Keratinocyte (primary cell): ENCODE measurements at regions not wholly inside any gene's neighbourhood (a gene's known extent, or its start where the extent isn't known, plus 50 kb on each side); places are given as distances from the start of the nearest gene placed in this dataset.

Experiments
- DNase-seq: peaks from one replicate; pipeline ENCODE4 v3.0.0-alpha.2; 2011; ENCODE audit warnings: low read depth, missing footprints, low spot score
- FAIRE-seq: peaks from 2 replicates; lab custom pipeline; 2011; peaks lifted over from hg19 to GRCh38; lab: Jason Lieb, UNC
- H2AFZ ChIP-seq: 2 replicates; pipeline ENCODE4 v1.6.0; 2012; ENCODE audit warnings: low read length, control low read depth, inconsistent platforms; ENCODE audit not compliant: control insufficient read depth
- H3K27ac ChIP-seq: 2 replicates; pipeline ENCODE4 v1.5.1; 2011; ENCODE audit warnings: low read length; ENCODE audit not compliant: control insufficient read depth, insufficient read depth
- H3K27me3 ChIP-seq: 3 replicates; pipeline ENCODE4 v1.6.0; 2011; ENCODE audit warnings: low read length; ENCODE audit not compliant: control insufficient read depth, insufficient read depth; ENCODE audit errors: extremely low read depth
- H3K36me3 ChIP-seq, 2 experiments: 2 replicates in 1 of 2; 3 replicates in 1 of 2; pipeline ENCODE4 v1.5.1; 2011; ENCODE audit warnings: low read length in 2 of 2, mild to moderate bottlenecking in 1 of 2; ENCODE audit not compliant: control insufficient read depth in 2 of 2, insufficient read depth in 2 of 2; ENCODE audit errors: extremely low read depth in 1 of 2
- H3K4me1 ChIP-seq: 3 replicates; pipeline ENCODE4 v1.5.1; 2011; ENCODE audit warnings: low read length; ENCODE audit not compliant: control insufficient read depth, insufficient read depth; ENCODE audit errors: extremely low read depth
- H3K4me2 ChIP-seq: 3 replicates; pipeline ENCODE4 v1.6.0; 2011; ENCODE audit warnings: low read depth, low read length; ENCODE audit not compliant: control insufficient read depth, insufficient read depth; ENCODE audit errors: extremely low read depth
- H3K4me3 ChIP-seq, 3 experiments: fragments of 200-600 bp in 1 of 3; sonication (generic) in 1 of 3; 2 replicates in 2 of 3; 3 replicates in 1 of 3; pipeline ENCODE4 v1.5.1; 2011 to 2016; ENCODE audit warnings: low read length in 3 of 3, mild to moderate bottlenecking in 3 of 3, control low read depth in 2 of 3, inconsistent platforms in 1 of 3, low read depth in 1 of 3, mixed read lengths in 1 of 3, mixed run types in 1 of 3, moderate library complexity in 1 of 3; ENCODE audit not compliant: control insufficient read depth in 2 of 3, insufficient read depth in 2 of 3; ENCODE audit errors: extremely low read depth in 1 of 3
- H3K79me2 ChIP-seq: 2 replicates; pipeline ENCODE4 v1.6.0; 2012; ENCODE audit warnings: low read length; ENCODE audit not compliant: control insufficient read depth, insufficient read depth
- H3K9ac ChIP-seq: 3 replicates; pipeline ENCODE4 v1.6.0; 2011; ENCODE audit warnings: low read length; ENCODE audit not compliant: control insufficient read depth, insufficient read depth; ENCODE audit errors: extremely low read depth
- H3K9me1 ChIP-seq: 3 replicates; pipeline ENCODE4 v1.6.0; 2011; ENCODE audit warnings: low read length; ENCODE audit not compliant: control insufficient read depth, insufficient read depth; ENCODE audit errors: extremely low read depth
- H3K9me3 ChIP-seq: 2 replicates; pipeline ENCODE4 v1.5.1; 2012; ENCODE audit warnings: low read depth, low read length; ENCODE audit not compliant: control insufficient read depth
- H4K20me1 ChIP-seq: 3 replicates; pipeline ENCODE4 v1.6.0; 2011; ENCODE audit warnings: low read length; ENCODE audit not compliant: control insufficient read depth, insufficient read depth; ENCODE audit errors: extremely low read depth
- EZH2 ChIP-seq: IDR thresholded peaks from one replicate; pipeline ENCODE4 v1.6.1; 2012; ENCODE audit warnings: inconsistent platforms, mild to moderate bottlenecking, low read length, moderate library complexity
- dilution Hi-C: fragments of 300-500 bp; cut with MboI; formaldehyde crosslinking; loops from one replicate; pipeline ENCODE4 v1.7.0; 2020; ENCODE audit warnings: low sequenced_read_pairs; ENCODE audit not compliant: extremely low pct_ligation_motif_present
- TF ChIP-seq, protein P1 (sequence below), 3 experiments: IDR thresholded peaks in 1 of 3; conservative IDR thresholded peaks in 1 of 3; optimal IDR thresholded peaks in 1 of 3; 2 replicates in 2 of 3; 3 replicates in 1 of 3; pipeline versions ENCODE3 to v1.5.1; 2011; ENCODE audit warnings: low read length in 3 of 3, mild to moderate bottlenecking in 3 of 3, moderate library complexity in 2 of 3, control low read depth in 1 of 3, inconsistent platforms in 1 of 3; ENCODE audit not compliant: insufficient read depth in 2 of 3; ENCODE audit errors: extremely low read depth in 1 of 3

DNA sequence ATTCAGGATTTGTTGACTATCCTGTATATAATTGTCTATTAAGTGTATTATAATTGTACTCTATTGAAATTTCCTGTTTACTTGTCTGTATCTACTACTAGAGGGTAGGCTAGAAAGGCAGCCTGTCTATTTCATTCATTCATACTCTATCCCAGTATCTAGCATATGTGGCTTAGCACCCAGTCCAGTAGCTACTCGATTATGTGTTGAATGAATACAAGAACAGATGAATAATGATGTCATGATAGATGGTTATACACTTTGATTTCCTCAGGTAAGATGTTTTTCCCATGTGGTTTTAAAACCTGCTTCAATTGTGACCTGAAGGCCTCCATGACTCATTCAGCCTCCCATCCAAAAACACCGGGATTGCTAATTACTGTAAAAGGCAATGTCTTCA lies 68.0 kb downstream of the IL21 start:
- Histone ChIP-seq H3K79me2 (no peaks in the 10 kb centered on the region), H4K20me1 (no peaks in the 10 kb centered on the region), H3K27me3 (peaks cover 4% of the 10 kb centered on the region), H3K9me1 (no peaks in the 10 kb centered on the region), H3K27ac (no peak overlapping the region), H3K4me3 (no peak overlapping the region), H3K36me3 (no peaks in the 10 kb centered on the region), H3K9me3 (no peaks in the 10 kb centered on the region), H3K9ac (no peak overlapping the region), H3K4me1 (no peaks in the 10 kb centered on the region), H3K4me2 (no peak overlapping the region), H2AFZ (no peak overlapping the region)
- TF ChIP-seq EZH2, result no peak
- TF ChIP-seq, protein P1, sequence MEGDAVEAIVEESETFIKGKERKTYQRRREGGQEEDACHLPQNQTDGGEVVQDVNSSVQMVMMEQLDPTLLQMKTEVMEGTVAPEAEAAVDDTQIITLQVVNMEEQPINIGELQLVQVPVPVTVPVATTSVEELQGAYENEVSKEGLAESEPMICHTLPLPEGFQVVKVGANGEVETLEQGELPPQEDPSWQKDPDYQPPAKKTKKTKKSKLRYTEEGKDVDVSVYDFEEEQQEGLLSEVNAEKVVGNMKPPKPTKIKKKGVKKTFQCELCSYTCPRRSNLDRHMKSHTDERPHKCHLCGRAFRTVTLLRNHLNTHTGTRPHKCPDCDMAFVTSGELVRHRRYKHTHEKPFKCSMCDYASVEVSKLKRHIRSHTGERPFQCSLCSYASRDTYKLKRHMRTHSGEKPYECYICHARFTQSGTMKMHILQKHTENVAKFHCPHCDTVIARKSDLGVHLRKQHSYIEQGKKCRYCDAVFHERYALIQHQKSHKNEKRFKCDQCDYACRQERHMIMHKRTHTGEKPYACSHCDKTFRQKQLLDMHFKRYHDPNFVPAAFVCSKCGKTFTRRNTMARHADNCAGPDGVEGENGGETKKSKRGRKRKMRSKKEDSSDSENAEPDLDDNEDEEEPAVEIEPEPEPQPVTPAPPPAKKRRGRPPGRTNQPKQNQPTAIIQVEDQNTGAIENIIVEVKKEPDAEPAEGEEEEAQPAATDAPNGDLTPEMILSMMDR (optimal IDR thresholded peaks at IDR 0.05 in 1 of 3, IDR thresholded peaks at IDR 0.05 in 1 of 3, conservative IDR thresholded peaks at IDR 0.05 in 1 of 3; ENCODE audit: extremely low read depth in 1 of 3, insufficient read depth in 2 of 3, low read length in 3 of 3), result no peak
- dilution Hi-C loops, result no loop called here
- FAIRE-seq, result no peak
- no peak for DNase-seq

DNA sequence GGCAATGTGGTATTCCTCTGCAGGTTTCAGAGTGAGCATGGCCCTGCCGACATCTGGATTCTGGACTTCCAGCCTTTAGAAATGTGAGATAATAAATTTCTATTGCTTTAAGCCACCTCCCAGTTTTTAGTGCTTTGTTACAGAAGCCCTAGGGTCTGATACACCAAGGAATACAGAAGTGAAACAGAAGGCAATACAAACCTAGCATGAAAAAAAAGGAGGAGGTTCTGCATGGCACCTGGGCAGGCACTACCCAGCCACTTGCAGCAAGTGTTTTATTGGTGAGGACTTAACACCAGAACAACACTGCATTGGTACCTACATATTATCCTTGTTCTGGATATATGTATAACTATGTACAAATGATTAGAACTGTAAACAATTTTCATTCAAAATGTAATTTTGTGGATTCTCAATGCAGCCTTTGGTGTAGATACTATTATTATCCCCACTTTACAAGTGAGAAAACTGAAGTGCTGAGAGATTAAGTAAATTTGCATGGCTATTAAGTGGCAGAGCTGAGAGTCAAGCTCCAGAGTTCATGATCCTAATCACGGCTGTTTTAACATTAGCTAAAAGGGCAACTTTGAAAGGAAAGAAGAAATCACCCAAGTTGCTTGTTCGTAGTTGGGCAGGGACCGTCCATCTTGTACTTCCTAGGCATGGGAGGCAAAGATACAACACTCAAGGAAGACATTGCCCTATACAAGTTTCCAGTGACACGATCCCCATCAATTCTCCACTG lies 71.8 kb downstream of the IL21 start:
- H3K27ac ChIP-seq, result no peak overlapping the region
- H4K20me1 ChIP-seq, result no peaks in the 10 kb centered on the region
- DNase-seq (no peak), FAIRE-seq (no peak)
- dilution Hi-C loops, result no loop called here
- H3K4me2 ChIP-seq, result no peak overlapping the region
- no peak overlapping the region for H3K4me3 ChIP-seq
- H3K4me1 ChIP-seq, result no peaks in the 10 kb centered on the region
- H3K79me2 ChIP-seq, result no peaks in the 10 kb centered on the region
- no peak overlapping the region for H3K9ac ChIP-seq
- no peaks in the 10 kb centered on the region for H3K36me3 ChIP-seq
- no peak for TF ChIP-seq EZH2
- TF ChIP-seq, protein P1 (optimal IDR thresholded peaks at IDR 0.05 in 1 of 3, IDR thresholded peaks at IDR 0.05 in 1 of 3, conservative IDR thresholded peaks at IDR 0.05 in 1 of 3; ENCODE audit: extremely low read depth in 1 of 3, insufficient read depth in 2 of 3, low read length in 3 of 3), result no peak
- H2AFZ ChIP-seq, result no peak overlapping the region
- H3K9me3 ChIP-seq, result no peaks in the 10 kb centered on the region
- H3K9me1 ChIP-seq, result no peaks in the 10 kb centered on the region
- H3K27me3 ChIP-seq, result peaks cover 4% of the 10 kb centered on the region
